CD4-positive, alpha-beta T cell (primary cell): ENCODE measurements at regions not wholly inside any gene's neighbourhood (a gene's known extent, or its start where the extent isn't known, plus 50 kb on each side); places are given as distances from the start of the nearest gene placed in this dataset.

Source experiments
- ATAC-seq: fragments of 200-7000 bp; cut with Tn5 transposase; one replicate; pipeline ENCODE4 v1.10.0; 2022; ENCODE audit warnings: mild to moderate bottlenecking; ENCODE audit not compliant: poor library complexity
- CTCF ChIA-PET: fragments of 350-600 bp; sonication (Branson Sonifier 250); formaldehyde crosslinking; loops from one replicate; lab custom pipeline; 2021; ENCODE audit warnings: antibody characterized with exemption, inconsistent platforms; lab: Charles Lee
- POLR2A ChIA-PET: fragments of 350-600 bp; sonication (Branson Sonifier 250); formaldehyde crosslinking; loops from one replicate; lab custom pipeline; 2021; ENCODE audit warnings: antibody characterized with exemption, inconsistent platforms; lab: Charles Lee
- DNase-seq, 14 experiments: peaks; one replicate each; pipeline ENCODE4 v3.0.0-alpha.2; 2013 to 2020; ENCODE audit warnings: mixed read lengths in 2 of 14
- H3K27ac ChIP-seq, 2 donors: one replicate each; pipeline versions ENCODE4 v1.5.1 to v1.7.0; 2013; ENCODE audit warnings: low read length in 2 of 2, low read depth in 1 of 2, mild to moderate bottlenecking in 1 of 2
- H3K27me3 ChIP-seq, 2 experiments: 1 replicate in 1 of 2; 2 replicates in 1 of 2; pipeline versions ENCODE4 v1.6.1 to v1.7.0; 2013; ENCODE audit warnings: low read length in 2 of 2, control low read depth in 1 of 2, mild to moderate bottlenecking in 1 of 2, moderate library complexity in 1 of 2; ENCODE audit not compliant: insufficient read depth in 2 of 2, control insufficient read depth in 1 of 2
- H3K36me3 ChIP-seq: one replicate; pipeline ENCODE4 v1.6.1; 2013; ENCODE audit warnings: low read length, control low read depth; ENCODE audit not compliant: insufficient read depth
- H3K4me1 ChIP-seq: one replicate; pipeline ENCODE4 v1.6.1; 2013; ENCODE audit warnings: low read length, control low read depth; ENCODE audit not compliant: insufficient read depth
- H3K4me3 ChIP-seq: one replicate; pipeline ENCODE4 v1.5.1; 2013; ENCODE audit warnings: mild to moderate bottlenecking, low read length, moderate library complexity
- H3K9me3 ChIP-seq, 2 experiments: 1 replicate in 1 of 2; 2 replicates in 1 of 2; pipeline versions ENCODE4 v1.6.1 to v1.7.0; 2013; ENCODE audit warnings: low read length in 2 of 2, mild to moderate bottlenecking in 2 of 2, control low read depth in 1 of 2, moderate library complexity in 1 of 2; ENCODE audit not compliant: control insufficient read depth in 1 of 2, insufficient read depth in 1 of 2
- H3K27ac Mint-ChIP-seq: one replicate; pipeline ENCODE4 v1.8.0; 2020; ENCODE audit warnings: mixed read lengths
- H3K27me3 Mint-ChIP-seq: one replicate; pipeline ENCODE4 v1.8.0; 2021; ENCODE audit warnings: mixed read lengths
- H3K36me3 Mint-ChIP-seq: one replicate; pipeline ENCODE4 v1.8.0; 2021; ENCODE audit warnings: low read depth, mixed read lengths
- H3K4me1 Mint-ChIP-seq: one replicate; pipeline ENCODE4 v1.8.0; 2021; ENCODE audit warnings: low read depth, mixed read lengths
- H3K4me3 Mint-ChIP-seq: one replicate; pipeline ENCODE4 v1.8.0; 2020; ENCODE audit warnings: mild to moderate bottlenecking, mixed read lengths
- H3K9me3 Mint-ChIP-seq: one replicate; pipeline ENCODE4 v1.8.0; 2020; ENCODE audit warnings: mixed read lengths
- intact Hi-C, 2 experiments: fragments of 100-400 bp; cut with DNase I in 1 of 2; cut with micrococcal nuclease in 1 of 2; formaldehyde crosslinking; loops; one replicate each; pipeline versions ENCODE4 v1.15.1 to v1.9.0; 2023 to 2025; cut with DNase I, micrococcal nuclease
- TF ChIP-seq, protein P1 (sequence below): fragments of 200-600 bp; IDR thresholded peaks from one replicate; pipeline ENCODE4 v1.8.0; 2022; ENCODE audit warnings: antibody characterized with exemption, mild to moderate bottlenecking

DNA sequence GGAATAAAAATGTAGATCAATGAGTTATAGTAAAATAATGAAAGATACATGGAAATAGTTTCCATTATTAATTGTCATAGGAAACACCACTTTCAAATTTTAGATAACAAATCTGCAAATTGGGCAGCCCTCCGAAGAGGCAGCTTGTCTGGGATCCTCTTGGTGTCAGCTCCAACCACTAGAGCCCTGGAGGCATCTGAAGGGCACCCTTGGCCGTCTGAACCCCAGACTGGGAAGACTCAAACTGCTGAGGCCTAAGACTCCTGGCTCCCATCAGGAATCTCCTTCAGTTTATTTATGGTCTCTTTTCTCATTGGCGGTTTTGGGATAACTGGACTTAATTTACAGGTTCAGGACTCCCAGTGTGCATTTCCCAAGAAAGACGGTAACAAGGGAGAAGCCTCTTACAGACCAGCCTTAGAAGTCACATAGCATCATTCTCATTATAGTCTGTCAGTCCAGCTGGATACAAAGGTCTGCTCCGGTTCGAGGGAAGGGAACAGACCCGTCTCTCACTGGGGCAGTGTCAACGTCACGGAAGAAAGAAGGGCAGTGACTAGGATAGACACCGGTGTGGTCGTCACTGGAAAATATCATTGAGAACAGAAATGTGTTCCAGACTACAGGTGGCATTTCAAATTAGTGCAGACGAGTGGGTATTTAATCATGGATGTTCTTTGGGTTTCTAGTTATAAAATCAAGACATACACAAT is 390.7 kb upstream of the NETO1 start:
- H3K27me3 ChIP-seq, result no peaks in the 10 kb centered on the region
- CTCF ChIA-PET, result no interaction called here
- no peaks in the 10 kb centered on the region for H3K27me3 Mint-ChIP-seq
- no peaks in the 10 kb centered on the region for H3K36me3 ChIP-seq
- no peak for ATAC-seq
- no peak overlapping the region for H3K4me3 Mint-ChIP-seq
- TF ChIP-seq, protein P1, sequence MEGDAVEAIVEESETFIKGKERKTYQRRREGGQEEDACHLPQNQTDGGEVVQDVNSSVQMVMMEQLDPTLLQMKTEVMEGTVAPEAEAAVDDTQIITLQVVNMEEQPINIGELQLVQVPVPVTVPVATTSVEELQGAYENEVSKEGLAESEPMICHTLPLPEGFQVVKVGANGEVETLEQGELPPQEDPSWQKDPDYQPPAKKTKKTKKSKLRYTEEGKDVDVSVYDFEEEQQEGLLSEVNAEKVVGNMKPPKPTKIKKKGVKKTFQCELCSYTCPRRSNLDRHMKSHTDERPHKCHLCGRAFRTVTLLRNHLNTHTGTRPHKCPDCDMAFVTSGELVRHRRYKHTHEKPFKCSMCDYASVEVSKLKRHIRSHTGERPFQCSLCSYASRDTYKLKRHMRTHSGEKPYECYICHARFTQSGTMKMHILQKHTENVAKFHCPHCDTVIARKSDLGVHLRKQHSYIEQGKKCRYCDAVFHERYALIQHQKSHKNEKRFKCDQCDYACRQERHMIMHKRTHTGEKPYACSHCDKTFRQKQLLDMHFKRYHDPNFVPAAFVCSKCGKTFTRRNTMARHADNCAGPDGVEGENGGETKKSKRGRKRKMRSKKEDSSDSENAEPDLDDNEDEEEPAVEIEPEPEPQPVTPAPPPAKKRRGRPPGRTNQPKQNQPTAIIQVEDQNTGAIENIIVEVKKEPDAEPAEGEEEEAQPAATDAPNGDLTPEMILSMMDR, result no peak
- POLR2A ChIA-PET, result no interaction called here
- no peak overlapping the region for H3K4me3 ChIP-seq
- H3K27ac Mint-ChIP-seq, result no peak overlapping the region
- H3K4me1 ChIP-seq, result no peaks in the 10 kb centered on the region
- H3K9me3 Mint-ChIP-seq, result no peaks in the 10 kb centered on the region
- no peak overlapping the region for H3K27ac ChIP-seq
- H3K36me3 Mint-ChIP-seq, result no peaks in the 10 kb centered on the region
- H3K4me1 Mint-ChIP-seq, result no peaks in the 10 kb centered on the region
- intact Hi-C loops, result no loop called here
- H3K9me3 ChIP-seq, result peaks cover 0 to 3% of the 10 kb centered on the region in 2 experiments
- no peak for DNase-seq

DNA sequence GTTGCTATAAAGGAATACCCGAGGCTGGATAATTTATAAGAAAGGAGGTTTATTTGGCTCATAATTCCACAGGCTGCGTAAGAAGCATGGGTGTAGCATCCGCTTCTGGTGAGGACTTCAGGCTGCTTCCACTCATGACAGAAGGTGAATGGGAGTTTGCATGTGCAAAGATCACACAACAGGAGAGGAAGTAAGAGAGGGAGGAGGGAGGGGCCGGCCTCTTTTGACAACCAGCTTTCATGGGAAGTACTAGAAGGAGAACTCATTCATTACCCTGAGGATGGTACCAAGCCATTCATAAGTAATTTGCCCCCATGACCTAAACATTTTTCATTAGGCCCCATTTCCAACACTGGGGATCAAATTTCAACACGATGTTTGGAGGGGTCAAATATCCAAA is 386.8 kb upstream of the NETO1 start:
- POLR2A ChIA-PET, result no interaction called here
- Mint-ChIP-seq H3K9me3 (peaks cover 4% of the 10 kb centered on the region), H3K27ac (no peak overlapping the region), H3K4me3 (no peak overlapping the region), H3K27me3 (no peaks in the 10 kb centered on the region), H3K36me3 (no peaks in the 10 kb centered on the region), H3K4me1 (no peaks in the 10 kb centered on the region)
- no peaks in the 10 kb centered on the region for H3K27me3 ChIP-seq
- intact Hi-C loops, result no loop called here
- no peak overlapping the region for H3K4me3 ChIP-seq
- CTCF ChIA-PET, result no interaction called here
- ATAC-seq, result no peak
- no peaks in the 10 kb centered on the region for H3K4me1 ChIP-seq
- no peak overlapping the region for H3K27ac ChIP-seq
- no peak for DNase-seq
- TF ChIP-seq, protein P1, result no peak
- H3K36me3 ChIP-seq, result no peaks in the 10 kb centered on the region
- peaks cover 0 to 3% of the 10 kb centered on the region in 2 experiments for H3K9me3 ChIP-seq

GRCh38 chr18:73249030-73249429 is 381.2 kb upstream of the NETO1 start:
- H3K36me3 Mint-ChIP-seq, result no peaks in the 10 kb centered on the region

More at GRCh38 chr18:73249030-73249429, 381.2 kb upstream of the NETO1 start:
- Mint-ChIP-seq H3K27me3 (no peaks in the 10 kb centered on the region), H3K27ac (no peak overlapping the region), H3K9me3 (peaks cover 6% of the 10 kb centered on the region), H3K4me1 (no peaks in the 10 kb centered on the region), H3K4me3 (no peak overlapping the region)
- ATAC-seq (no peak), DNase-seq (no peak)
- peaks cover 0 to 8% of the 10 kb centered on the region in 2 experiments for H3K9me3 ChIP-seq
- ChIA-PET CTCF (no interaction called here), POLR2A (no interaction called here)
- TF ChIP-seq, protein P1, result no peak
- no peaks in the 10 kb centered on the region for H3K4me1 ChIP-seq
- H3K27me3 ChIP-seq, result no peaks in the 10 kb centered on the region
- intact Hi-C loops, result no loop called here
- no peak overlapping the region for H3K4me3 ChIP-seq
- no peaks in the 10 kb centered on the region for H3K36me3 ChIP-seq
- H3K27ac ChIP-seq, result no peak overlapping the region
